ENCODE measurements at regions not wholly inside any gene's neighbourhood (a gene's known extent, or its start where the extent isn't known, plus 50 kb on each side); places are given as distances from the start of the nearest gene placed in this dataset.

DNA sequence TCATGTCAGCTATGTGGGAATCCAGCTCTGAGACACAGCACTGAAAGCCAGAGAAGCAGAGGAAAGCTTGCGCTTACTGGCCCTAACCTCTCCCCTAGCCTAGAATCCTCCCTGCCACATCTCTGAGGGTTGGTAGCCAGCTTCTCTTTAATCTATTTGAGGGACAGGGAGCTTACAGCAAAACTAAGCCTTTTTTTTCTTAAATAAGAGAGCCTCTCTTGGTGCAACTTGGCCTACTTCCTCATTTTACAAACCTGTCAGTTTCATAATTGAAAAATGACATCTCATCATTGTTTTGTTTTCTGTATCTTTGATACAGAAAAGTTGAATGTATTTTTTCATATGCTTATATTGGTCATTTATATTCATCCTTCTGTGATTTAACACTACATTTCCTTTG is 193.9 kb downstream of the ZNF621 start:
- TF ChIP-seq, protein P1, sequence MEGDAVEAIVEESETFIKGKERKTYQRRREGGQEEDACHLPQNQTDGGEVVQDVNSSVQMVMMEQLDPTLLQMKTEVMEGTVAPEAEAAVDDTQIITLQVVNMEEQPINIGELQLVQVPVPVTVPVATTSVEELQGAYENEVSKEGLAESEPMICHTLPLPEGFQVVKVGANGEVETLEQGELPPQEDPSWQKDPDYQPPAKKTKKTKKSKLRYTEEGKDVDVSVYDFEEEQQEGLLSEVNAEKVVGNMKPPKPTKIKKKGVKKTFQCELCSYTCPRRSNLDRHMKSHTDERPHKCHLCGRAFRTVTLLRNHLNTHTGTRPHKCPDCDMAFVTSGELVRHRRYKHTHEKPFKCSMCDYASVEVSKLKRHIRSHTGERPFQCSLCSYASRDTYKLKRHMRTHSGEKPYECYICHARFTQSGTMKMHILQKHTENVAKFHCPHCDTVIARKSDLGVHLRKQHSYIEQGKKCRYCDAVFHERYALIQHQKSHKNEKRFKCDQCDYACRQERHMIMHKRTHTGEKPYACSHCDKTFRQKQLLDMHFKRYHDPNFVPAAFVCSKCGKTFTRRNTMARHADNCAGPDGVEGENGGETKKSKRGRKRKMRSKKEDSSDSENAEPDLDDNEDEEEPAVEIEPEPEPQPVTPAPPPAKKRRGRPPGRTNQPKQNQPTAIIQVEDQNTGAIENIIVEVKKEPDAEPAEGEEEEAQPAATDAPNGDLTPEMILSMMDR (IDR thresholded peaks at IDR 0.05; ENCODE audit: borderline replicate concordance, insufficient read depth, low read depth, low read length) = no peak
- H3K4me3 ChIP-seq (ENCODE audit: low read depth, low read length) = no peak overlapping the region

DNA sequence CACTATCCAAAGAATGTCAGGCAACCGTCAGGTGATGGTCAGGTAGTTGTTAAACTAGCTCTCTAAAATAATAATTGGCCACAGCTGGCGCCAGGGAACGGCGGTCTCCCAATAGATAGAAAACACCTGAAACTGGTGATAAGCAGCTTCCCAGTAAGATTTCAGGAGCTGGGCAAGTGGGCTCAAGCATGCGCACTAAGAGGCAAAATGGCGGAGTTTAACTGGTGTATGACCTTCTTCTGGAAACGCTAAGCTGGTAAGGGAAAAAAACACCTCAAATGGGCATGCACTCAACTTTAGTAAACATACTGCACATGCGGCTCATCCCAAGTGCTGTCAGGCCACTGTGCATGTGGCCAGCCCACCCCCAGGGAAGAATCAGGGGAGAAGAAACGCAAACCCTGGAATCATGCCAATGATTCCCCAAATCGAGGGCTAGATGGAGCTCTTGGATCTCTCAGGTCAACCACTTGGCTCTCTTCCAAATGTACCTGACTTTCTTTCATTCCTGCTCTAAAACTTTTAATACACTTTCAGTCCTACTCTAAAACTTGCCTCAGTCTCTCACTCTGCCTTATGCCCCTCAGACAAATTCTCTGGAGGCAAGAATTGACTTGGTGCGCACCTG is 195.0 kb downstream of the ZNF621 start:
- TF ChIP-seq, protein P1 (IDR thresholded peaks at IDR 0.05; ENCODE audit: borderline replicate concordance, insufficient read depth, low read depth, low read length) = no peak
- no peak overlapping the region for H3K4me3 ChIP-seq (ENCODE audit: low read depth, low read length)

DNA sequence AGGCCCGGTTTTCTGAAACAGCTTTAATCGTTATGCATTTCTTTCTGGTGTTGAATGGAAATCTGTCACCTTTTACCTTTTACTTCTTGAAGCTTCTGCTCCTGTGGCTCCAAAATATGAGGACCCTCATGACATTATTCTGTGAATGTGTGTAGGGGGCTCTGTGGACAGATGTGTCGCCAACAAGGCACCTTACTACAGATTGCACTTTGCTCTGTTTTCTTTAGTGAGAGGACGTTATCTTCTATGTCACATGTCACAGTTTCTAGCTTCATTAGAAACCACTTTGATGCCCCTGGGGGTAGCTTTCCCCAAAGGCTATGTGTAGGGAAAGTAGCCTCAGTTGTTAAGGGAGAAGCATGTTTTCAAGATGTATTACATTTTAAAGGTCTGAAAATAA is 195.6 kb downstream of the ZNF621 start:
- TF ChIP-seq, protein P1 (IDR thresholded peaks at IDR 0.05; ENCODE audit: borderline replicate concordance, insufficient read depth, low read depth, low read length) = no peak
- no peak overlapping the region for H3K4me3 ChIP-seq (ENCODE audit: low read depth, low read length)

DNA sequence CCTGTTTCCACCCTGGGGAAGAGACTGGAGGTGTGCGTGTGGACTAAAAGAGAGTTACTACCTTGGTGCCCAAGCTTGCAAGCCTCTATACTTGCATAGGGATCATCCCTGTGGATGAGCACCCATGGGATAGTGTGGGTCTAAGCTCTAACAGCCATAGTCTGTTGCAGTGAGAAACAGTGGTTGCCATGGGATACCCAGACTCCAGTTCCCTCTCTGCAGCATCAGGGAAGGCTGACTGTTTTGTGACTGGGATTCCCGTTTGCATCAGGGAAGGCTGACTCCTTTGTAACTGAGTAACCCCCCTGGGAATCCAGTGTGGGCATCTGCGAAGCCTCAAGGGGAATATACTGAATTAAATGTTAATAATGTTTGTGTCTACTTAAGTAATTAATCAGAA is 196.1 kb downstream of the ZNF621 start:
- TF ChIP-seq, protein P1 (IDR thresholded peaks at IDR 0.05; ENCODE audit: borderline replicate concordance, insufficient read depth, low read depth, low read length) = no peak
- H3K4me3 ChIP-seq (ENCODE audit: low read depth, low read length) = no peak overlapping the region

DNA sequence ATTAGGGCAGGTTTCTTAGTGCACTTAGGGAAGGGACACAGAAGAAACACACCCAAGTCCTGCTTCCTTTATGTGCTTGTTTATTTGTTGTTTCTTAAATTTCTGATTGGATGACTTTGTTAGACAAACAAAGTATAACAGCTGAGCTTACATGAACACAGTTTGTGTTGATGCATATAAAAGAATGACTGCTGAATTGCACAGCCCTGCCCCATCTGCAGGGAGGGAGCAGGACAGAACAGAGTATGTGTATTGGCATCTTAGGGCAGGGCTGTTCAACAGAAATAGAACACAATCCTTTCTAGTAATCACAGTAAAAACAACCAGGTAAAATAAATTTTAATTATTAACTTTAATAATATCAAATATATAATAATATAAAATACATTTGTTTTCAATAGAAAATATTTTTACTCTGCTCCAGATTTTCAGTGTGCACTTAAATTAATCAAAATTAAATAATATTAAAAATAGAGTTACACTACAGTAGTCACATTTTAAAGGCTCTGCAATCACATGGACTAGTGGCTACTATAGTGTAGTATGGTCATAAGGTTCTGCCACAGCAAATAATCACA is 198.4 kb downstream of the ZNF621 start:
- TF ChIP-seq, protein P1 (IDR thresholded peaks at IDR 0.05; ENCODE audit: borderline replicate concordance, insufficient read depth, low read depth, low read length) = no peak
- H3K4me3 ChIP-seq (ENCODE audit: low read depth, low read length) = no peak overlapping the region

DNA sequence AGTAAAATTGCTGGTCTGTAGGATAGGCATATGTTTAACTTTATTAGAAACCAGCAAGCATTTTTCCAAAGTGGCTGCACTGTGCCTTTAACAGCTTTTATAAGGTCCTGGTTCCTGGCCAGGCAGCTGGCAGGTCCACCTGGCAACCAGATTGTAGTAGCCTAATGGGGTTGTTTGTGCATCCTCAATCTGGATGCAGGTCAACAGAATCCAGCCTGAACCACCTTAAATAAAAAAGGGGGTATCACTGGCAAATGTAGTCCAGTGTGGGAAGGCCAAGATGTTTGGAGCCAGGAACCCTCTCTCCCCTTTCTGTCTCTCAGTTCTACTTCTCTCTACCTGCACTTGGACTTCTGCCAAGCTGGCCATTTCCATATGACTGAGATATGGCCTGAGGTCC is 200.3 kb downstream of the ZNF621 start:
- H3K4me3 ChIP-seq (ENCODE audit: low read depth, low read length) = no peak overlapping the region
- TF ChIP-seq, protein P1 (IDR thresholded peaks at IDR 0.05; ENCODE audit: borderline replicate concordance, insufficient read depth, low read depth, low read length) = no peak

DNA sequence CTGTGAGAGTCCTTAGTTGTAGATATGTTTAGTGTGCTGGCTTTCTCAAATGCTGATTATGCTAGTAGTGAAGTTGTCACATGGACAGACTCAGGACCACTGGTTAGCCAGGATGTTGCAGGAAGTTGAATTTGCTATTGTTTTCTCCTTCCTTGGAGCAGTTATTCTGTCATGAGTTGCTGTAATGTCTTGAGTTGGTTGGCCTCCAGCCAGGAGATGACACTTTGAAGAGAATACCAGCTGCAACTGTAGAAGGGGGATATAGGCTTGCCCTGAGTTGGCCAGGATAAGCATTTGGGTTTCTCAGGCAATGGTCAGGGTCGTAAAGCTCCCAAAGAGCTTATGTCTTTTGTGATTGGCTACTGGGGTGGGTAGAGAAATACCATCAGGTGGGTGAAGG is 206.7 kb downstream of the ZNF621 start:
- TF ChIP-seq, protein P1 (IDR thresholded peaks at IDR 0.05; ENCODE audit: borderline replicate concordance, insufficient read depth, low read depth, low read length) = no peak
- H3K4me3 ChIP-seq (ENCODE audit: low read depth, low read length) = no peak overlapping the region

Measured in GM12875 (cell line).